GM21381 (cell line): ENCODE measurements at regions not wholly inside any gene's neighbourhood (a gene's known extent, or its start where the extent isn't known, plus 50 kb on each side); places are given as distances from the start of the nearest gene placed in this dataset.
"Not testable (repeated sequence)": the region's sequence is repeated elsewhere in the genome, so short reads cannot be mapped to it uniquely, and the experiment has no call there.

Experiments
- ATAC-seq: cut with Tn5 transposase; IDR thresholded peaks from one replicate; pipeline ENCODE4 v1.9.1; 2021; ENCODE audit warnings: mild to moderate bottlenecking, moderate library complexity; ENCODE audit not compliant: unreplicated experiment

DNA sequence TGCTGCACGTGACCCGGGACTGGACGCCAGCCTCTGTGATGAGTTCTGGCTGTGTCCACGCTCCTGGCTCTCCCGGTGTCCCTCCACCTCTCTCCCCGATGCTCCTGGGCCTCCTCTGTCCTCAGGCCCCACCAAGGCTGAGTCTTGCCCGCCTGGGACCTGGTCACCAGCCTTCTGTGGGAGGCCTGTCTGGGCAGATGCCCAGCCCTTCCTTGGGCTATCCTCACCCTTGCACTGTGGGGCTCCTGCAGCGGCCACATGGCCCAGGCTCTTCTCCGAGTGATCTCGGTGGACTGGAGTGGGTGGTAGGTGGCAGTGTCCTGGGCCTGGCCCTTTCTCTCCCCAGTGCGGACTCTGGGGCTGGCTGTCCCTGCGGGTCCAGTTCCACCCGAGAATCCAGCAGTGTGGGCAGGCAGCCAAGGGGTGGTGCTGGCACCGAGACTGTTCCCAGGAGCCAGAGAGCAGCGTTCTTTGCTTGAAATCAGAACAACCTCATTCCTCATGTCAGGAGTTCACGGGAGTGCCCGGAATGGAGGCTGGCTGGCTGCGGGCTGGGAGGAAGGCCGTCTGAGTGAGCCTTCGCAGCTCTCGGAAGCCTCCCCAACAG lies 94.6 kb downstream of the TMEM121 start:
- not testable (repeated sequence) for ATAC-seq

DNA sequence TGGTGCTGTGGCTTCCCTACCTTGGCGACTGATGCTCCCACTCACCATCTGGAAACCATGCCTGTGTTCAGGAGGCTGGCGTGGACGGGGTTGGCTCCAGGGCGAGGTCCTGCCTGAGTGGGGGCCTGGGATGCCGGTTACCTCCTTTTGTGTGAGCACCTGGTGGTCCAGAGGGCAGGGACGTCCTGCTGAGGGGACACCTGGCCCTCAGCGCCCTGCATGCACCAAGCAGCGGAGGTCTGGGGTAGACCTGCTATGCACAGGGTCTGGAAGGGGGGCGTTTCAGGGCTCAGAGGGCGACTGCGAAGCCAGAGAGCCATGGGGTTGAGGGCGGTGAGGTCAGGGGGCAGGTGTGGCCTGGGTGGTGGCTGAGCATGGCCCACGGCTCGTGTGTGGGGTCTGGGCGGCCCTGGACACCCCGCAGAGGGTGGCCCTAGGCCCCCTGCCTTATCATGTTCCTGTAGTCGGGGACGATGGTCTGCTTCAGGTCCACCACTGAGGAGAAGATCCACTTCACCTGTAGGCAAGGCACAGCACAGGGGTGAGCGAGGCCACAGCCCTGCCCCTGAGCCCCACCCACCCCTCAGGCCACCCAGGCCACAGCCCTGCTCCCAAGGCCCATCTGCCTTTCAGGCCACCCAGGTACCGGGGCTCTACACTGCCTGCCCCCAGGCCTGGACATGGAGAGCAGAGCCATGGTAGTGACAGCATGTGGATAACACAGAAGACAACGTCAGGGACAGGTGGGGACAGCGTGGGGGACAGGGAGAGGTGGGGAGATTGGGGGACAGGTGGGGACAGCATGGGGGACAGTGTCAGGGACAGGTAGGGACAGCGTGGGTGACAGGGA lies 95.3 kb downstream of the TMEM121 start:
- not testable (repeated sequence) for ATAC-seq

DNA sequence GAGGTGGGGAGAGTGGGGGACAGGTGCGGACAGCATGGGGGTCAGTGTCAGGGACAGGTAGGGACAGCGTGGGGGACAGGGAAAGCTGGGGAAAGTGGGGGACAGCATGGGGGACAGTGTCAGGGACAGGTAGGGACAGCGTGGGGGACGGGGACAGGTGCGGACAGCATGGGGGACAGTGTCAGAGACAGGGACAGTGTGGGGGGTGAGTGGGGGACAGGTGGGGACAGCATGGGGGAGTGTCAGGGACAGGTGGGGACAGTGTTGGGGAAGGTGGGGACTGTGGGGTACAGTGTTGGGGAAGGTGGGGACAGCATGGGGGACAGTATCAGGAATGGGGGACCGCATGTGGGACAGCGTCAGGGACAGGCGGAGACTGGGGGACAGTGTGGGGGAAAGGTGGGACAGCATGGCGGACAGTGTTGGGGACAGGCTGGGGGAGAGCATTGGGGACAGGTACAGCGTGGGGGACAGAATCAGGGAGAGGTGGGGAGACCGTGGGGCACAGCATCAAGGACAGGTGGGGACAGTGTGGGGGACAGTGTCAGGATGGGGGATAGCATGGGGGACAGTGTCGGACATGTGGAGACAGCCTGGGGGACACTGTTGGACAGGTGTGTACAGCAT lies 96.1 kb downstream of the TMEM121 start:
- ATAC-seq, result no peak

DNA sequence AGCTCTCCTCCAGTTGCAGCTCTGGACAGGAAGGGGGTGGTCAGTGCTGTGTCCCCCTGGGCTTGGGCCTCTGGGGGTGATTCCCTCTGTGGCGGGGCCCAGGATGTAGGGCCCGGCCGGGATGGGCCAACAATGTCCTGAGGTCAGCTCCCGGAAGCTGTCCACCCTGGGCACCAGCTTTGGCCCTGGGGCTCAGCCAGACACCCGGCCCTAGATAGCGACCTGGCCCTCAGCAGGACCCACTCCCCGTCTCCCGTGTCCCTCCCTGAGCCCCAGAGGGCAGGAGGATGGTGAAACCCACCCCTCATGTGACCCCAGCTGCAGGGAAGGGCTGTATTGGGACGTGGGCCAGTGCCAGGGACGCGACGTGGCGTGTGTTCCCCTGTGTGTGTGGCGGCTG lies 96.8 kb downstream of the TMEM121 start:
- ATAC-seq, result not testable (repeated sequence)

DNA sequence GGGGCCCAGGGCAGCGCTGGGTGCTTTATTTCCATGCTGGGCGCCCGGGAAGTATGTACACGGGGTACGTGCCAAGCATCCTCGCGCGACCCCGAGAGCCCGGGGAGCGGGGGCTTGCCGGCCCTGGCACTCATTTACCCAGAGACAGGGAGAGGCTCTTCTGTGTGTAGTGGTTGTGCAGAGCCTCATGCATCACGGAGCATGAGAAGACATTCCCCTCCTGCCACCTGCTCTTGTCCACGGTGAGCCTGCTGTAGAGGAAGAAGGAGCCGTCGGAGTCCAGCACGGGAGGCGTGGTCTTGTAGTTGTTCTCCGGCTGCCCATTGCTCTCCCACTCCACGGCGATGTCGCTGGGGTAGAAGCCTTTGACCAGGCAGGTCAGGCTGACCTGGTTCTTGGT lies 98.0 kb downstream of the TMEM121 start:
- ATAC-seq, result not testable (repeated sequence)

DNA sequence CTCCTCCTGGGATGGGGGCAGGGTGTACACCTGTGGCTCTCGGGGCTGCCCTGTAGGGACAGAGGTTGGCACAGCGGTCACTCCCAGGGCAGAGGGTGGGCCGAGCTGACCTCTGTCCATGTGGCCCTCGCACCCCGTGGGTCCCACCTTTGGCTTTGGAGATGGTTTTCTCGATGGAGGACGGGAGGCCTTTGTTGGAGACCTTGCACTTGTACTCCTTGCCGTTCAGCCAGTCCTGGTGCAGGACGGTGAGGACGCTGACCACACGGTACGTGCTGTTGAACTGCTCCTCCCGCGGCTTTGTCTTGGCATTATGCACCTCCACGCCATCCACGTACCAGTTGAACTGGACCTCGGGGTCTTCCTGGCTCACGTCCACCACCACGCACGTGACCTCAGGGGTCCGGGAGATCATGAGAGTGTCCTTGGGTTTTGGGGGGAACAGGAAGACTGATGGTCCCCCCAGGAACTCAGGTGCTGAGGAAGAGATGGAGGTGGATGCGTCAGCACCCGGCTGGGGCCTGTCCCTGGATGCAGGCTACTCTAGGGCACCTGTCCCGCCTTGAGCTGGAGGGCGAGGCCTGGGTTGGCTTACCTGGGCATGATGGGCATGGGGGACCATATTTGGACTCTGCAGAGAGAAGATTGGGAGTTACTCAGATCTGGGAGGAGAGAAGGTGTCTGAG lies 98.5 kb downstream of the TMEM121 start:
- not testable (repeated sequence) for ATAC-seq

DNA sequence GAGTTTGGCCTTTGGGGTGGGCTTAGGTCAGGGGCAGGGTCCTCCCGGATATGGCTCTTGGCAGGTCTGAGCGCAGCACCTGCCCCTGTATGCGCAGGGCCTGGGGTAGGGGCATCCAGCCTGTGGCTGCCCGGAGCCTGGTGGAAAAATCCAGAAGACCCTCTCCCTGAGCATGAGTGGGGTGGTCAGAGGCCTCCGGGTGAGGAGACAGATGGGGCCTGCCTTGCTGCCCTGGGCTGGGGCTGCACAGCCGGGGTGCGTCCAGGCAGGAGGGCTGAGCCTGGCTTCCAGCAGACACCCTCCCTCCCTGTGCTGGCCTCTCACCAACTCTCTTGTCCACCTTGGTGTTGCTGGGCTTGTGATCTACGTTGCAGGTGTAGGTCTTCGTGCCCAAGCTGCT lies 99.1 kb downstream of the TMEM121 start:
- ATAC-seq, result not testable (repeated sequence)

DNA sequence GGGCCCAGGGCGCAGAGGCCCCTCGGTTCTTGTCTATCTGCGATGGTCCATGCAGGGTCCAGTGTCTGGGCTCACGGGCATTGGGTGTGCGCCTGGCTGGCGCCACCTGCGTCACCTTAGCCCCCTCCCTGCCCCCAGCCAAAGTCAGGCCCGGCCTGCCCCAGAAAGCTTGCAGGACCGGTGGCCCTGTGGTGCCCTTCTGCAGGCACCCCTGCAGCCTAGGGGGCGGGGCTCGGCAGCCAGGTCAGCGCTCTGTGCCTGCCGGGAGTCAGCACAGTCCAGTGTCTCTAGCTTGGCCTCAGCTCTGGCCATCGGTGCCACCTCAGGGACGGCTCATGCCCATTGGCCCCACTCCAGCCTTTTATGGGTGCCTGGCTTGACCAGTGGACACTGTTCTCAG lies 99.7 kb downstream of the TMEM121 start:
- not testable (repeated sequence) for ATAC-seq

DNA sequence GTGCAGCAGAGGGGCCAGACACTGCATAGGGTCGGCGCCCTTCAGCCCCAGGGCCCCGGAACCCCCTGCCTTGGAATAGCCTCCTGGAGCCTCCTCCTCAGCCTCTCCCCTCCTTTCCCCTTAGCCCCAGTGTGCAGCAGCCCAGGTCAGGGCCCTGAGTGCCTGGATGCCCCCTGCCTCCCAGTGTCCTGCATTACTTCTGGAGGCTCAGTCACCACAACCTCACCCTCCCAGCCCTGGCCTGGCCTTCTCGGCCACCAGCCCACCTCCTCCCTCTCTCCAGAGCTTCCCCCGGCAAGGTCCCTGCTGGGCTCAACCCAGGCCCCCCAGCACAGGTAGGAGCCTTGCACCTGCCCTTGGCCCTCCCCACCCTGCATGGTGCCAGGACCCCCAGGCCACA lies 100.3 kb downstream of the TMEM121 start:
- not testable (repeated sequence) for ATAC-seq

DNA sequence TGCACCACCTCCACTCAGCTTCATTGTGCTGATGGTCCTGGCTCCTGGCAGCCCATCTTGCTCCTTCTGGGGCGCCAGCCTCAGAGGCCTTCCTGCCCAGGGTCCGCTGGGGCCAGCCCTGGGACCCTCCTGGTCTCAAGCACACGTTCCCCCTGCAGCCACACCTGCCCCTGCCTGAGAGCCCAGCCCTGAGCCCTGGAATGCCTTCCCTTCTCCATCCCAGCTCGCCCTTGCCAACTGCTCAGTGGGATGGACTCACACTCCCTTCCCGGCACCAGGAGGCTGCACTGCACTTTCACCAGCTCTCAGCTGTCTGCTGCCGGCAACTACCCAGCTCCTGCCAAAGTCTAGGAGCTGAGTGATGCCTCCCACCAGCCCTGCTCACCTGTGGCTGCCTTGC lies 100.9 kb downstream of the TMEM121 start:
- ATAC-seq, result not testable (repeated sequence)

DNA sequence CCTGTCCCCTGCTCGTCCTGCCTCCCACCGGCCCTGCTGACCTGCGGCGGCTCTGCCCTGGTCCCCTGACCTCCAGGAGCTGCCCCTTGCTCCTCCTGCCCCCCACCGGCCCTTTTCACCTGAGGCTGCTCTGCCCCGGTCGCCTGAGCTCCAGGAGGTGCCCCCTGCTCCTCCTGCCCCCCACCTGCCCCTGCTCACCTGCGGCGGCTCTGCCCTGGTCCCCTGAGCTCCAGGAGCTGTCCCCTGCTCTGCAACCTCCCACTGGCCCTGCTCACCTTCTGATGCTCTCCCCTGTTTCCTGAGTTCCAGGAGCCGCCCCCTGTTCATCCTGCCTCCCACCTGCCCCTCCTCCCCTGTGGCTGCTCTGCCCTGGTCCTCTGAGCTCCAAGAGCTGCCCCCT lies 101.3 kb downstream of the TMEM121 start:
- no peak for ATAC-seq

DNA sequence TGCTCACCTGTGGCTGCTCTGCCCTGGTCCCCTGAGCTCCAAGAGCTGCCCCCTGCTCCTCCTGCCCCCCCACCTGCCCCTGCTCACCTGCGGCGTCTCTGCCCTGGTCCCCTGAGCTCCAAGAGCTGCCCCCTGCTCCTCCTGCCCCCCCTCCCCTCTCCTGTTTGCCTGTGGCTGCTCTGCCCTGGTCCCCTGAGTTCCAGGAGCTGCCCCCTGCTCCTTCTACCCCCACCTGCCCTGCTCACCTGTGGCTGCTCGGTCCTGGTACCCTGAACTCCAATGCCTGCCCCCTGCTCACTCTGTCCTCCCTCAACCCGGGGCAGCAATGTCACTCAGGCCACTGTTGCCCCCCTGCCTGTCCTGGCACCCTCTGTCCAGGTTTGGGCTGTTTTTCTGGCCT lies 101.7 kb downstream of the TMEM121 start:
- ATAC-seq, result not testable (repeated sequence)

DNA sequence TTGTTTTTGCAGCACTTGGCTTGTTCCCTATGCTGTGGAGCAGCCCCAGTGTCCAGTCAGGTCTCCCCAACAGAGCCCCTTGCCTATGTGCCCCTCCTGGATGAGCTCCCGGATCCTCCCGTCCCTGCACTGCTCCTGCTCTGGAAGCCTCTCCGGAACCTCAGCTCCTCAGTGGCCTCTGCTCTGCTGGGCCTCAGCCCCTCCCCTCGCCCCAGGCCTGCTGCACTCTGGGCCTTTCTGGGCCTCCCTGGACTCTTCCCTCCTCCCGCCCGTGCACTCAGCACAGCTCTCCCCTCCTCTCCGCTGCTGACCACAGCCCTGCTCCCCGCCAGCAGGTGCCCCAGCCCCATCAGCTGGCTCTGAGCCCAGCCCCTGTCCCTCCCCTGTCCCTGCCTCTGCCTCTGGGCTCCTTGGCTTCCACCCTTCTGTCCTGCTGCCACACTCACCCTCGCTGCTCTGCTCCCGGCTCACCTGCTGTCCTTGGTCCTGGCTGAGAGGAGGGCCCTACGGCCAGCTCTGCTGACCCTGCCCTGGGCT lies 102.2 kb downstream of the TMEM121 start:
- not testable (repeated sequence) for ATAC-seq

DNA sequence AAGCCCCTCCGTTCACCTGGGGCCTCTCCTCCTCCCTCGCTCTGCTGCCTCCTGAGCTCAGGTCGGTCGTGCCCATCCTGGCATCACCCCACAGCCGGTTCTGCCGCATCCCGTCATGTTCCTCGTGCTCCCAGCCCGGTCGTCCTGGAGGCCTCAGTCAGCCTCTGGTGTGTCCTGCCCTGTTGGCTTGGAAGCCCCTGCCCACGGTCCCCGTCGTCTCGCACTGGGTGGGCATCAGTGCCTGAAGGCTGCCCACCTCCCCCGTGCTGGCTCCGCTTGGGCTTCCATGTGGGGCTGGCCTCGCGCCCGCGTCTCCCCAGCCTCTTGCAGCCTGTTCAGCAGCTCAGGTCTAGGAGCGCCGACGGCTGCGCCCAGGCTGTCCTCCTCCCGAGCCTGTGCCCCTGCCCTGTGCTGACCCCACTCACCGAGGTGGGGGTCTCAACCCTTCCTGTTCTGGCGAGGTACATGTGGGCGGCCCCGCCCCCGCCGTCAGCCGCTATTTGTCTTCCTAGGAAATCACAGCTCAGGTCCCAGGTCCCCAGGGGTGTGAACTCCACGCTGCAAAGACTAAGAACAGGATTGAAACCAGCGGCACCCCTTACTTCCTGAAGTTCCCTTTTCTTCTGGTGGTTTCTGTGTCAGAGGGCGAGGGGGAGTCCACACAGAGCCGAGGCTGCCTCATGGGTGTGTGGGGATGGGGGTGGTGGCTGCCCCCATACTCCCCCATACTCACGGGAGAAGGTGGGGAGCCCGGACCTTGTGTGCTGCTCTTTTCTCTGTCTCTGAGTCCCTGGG lies 102.9 kb downstream of the TMEM121 start:
- not testable (repeated sequence) for ATAC-seq

DNA sequence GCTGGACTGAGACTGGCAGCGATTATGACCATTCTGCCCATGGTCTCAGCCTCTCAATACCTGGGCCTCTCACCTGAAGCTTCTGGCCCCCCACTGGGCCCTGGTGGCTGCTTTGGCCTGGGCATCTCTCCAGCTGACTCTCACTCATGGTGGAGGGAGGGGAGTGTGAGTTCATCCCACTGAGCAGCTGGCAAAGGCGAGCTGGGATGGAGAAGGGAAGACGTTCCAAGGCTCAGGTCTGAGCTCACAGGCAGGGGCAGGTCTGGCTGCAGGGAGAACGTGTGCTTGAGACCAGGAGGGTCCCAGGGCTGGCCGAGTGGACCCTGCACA lies 103.5 kb downstream of the TMEM121 start:
- ATAC-seq, result no peak

DNA sequence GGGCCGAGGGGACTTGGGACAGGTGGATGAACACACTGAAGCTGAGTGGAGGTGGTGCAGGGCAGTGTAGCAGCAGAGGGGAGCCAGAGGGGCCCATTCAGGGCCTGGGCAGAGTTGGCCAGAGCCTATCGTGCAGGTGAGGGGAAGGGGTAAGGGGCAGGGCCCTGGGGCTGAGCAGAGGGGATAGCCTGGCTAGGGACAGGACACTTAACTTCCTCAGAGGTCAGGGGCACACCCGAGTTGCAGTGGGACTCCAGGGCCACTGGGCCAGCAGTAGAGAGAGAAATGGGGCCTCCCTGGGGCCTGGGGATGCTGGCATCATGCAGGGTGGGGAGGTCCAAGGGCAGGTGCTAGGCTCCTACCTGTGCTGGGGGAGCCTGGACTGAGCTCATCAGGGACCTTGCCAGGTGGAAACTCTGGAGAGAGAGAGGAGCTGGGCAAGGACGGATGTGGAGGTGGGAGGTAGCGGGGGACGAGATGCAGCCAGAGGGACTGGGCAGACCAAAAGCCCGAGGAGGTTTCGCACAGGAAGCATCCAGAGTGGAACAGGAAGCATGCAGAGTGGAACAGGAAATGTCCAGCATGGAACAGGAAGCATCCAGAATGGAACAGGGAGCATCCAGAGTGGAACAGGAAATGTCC lies 104.0 kb downstream of the TMEM121 start:
- ATAC-seq, result not testable (repeated sequence)

DNA sequence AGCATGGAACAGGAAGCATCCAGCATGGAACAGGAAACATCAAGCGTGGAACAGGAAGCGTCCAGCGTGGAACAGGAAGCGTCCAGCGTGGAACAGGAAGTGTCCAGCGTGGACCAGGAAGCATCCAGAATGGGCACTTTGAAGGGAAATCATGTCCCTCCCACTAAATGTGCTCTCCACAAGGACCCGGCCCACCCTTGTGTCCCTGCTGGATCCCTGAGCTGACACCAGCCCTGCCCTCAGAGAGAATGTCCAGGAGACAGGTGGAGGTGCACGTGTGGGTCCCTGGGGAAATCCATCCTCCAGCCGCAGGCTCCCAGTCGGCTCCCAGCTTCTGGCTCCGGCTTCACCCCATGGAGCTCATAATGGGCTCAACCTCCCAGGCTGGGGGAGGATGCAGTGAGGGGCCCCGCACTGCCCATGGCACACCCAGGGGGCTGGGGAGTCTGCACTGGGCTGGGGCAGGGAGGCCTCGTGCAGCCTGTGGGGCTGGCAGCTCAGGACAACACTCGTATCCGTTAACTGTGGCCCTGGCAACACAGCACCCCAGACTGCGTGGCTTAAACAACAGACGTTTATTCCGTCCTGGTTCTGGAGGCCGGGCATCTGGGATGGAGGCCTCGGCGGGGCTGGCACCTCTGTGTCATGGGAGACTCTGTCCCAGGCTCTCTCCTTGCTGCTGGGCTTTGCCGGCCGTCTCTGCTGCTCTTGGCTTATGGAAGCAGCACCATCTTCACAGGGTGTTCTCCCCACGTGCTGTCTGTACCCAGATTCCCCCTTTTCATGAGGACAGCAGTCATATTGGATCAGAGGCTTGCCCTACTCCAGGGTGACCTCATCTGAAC lies 104.8 kb downstream of the TMEM121 start:
- not testable (repeated sequence) for ATAC-seq

DNA sequence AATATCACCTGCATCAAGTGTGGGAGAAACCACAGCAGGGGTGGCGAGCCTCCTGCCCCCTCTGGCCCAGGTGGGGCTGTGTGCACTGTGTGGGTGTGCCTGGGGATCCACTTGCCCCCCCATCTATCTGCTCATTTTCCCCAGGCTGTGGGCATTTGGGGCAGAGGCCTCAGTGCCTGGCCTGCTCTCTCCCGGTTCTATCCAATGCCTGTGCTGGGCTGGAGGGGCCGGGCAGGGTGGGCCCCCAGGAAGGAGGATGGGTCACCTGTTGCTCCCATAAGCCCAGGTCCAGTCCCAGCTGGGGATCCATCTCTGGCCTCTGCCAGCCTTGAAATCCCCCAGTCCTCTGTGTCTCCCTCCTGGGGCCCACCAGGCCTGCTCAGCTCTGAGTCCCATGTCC lies 105.6 kb downstream of the TMEM121 start:
- ATAC-seq, result no peak

DNA sequence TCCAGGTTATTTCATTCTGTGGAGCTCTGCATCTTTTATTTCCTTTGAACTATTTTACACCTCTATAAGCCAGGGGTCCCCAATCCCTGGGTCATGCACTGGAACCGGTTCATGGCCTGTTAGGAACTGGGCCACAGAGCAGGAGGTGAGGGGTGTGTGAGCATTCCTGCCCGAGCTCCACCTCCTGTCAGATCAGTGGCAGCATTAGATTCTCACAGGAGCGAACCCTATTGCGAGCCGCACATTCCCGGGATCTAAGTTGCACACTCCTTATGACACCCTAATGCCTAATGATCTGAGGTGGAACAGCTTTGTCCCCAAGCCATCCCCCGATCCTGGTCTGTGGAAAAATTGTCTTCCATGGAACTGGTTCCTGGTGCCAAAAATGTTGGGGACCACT lies 107.2 kb downstream of the TMEM121 start:
- ATAC-seq, result not testable (repeated sequence)
